MM.1S (cell line): ENCODE measurements at regions not wholly inside any gene's neighbourhood (a gene's known extent, or its start where the extent isn't known, plus 50 kb on each side); places are given as distances from the start of the nearest gene placed in this dataset.

Source experiments
- EZH2 ChIP-seq: fragments of 300-600 bp; sonication (generic); optimal IDR thresholded peaks from 2 replicates; pipeline ENCODE3; 2017; ENCODE audit warnings: low read depth, mild to moderate bottlenecking, antibody characterized with exemption, low read length, mixed read lengths
- TF ChIP-seq, protein P1 (sequence below): fragments of 300-600 bp; sonication (generic); IDR thresholded peaks from 2 replicates; pipeline ENCODE4 v1.5.1; 2016; ENCODE audit warnings: antibody characterized with exemption, low read length, mixed read lengths

GRCh38 chr6:119881416-119881815 is 531.9 kb upstream of the MAN1A1 start:
- TF ChIP-seq, protein P1, sequence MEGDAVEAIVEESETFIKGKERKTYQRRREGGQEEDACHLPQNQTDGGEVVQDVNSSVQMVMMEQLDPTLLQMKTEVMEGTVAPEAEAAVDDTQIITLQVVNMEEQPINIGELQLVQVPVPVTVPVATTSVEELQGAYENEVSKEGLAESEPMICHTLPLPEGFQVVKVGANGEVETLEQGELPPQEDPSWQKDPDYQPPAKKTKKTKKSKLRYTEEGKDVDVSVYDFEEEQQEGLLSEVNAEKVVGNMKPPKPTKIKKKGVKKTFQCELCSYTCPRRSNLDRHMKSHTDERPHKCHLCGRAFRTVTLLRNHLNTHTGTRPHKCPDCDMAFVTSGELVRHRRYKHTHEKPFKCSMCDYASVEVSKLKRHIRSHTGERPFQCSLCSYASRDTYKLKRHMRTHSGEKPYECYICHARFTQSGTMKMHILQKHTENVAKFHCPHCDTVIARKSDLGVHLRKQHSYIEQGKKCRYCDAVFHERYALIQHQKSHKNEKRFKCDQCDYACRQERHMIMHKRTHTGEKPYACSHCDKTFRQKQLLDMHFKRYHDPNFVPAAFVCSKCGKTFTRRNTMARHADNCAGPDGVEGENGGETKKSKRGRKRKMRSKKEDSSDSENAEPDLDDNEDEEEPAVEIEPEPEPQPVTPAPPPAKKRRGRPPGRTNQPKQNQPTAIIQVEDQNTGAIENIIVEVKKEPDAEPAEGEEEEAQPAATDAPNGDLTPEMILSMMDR, result no peak
- no peak for TF ChIP-seq EZH2
